ENCODE measurements at regions not wholly inside any gene's neighbourhood (a gene's known extent, or its start where the extent isn't known, plus 50 kb on each side); places are given as distances from the start of the nearest gene placed in this dataset.
"Not testable (repeated sequence)": the region's sequence is repeated elsewhere in the genome, so short reads cannot be mapped to it uniquely, and the experiment has no call there.

DNA sequence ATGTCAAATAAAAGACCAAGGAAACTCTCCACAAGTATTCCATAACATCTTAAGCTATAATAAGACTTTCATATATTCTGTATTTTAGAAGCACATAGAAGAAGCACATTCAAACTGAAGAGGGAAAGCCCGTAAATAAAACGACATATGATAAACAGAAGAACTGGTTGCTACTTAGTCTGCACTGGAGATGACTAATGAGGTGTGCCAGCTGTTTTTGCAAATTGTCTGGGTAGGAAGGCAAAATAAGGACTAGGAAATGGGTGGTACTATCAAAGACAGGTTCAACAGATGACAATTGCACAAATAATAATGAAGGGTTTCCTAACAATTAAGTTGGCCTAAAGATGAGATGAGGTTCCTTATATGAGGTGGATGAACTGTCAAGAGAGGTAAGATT, 593.2 kb upstream of the CCDC179 start:
- TF ChIP-seq, protein P1, sequence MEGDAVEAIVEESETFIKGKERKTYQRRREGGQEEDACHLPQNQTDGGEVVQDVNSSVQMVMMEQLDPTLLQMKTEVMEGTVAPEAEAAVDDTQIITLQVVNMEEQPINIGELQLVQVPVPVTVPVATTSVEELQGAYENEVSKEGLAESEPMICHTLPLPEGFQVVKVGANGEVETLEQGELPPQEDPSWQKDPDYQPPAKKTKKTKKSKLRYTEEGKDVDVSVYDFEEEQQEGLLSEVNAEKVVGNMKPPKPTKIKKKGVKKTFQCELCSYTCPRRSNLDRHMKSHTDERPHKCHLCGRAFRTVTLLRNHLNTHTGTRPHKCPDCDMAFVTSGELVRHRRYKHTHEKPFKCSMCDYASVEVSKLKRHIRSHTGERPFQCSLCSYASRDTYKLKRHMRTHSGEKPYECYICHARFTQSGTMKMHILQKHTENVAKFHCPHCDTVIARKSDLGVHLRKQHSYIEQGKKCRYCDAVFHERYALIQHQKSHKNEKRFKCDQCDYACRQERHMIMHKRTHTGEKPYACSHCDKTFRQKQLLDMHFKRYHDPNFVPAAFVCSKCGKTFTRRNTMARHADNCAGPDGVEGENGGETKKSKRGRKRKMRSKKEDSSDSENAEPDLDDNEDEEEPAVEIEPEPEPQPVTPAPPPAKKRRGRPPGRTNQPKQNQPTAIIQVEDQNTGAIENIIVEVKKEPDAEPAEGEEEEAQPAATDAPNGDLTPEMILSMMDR (IDR thresholded peaks at IDR 0.05; ENCODE audit: insufficient read depth, low read length, poor library complexity, severe bottlenecking): no peak
- no peaks in the 10 kb centered on the region for H3K27me3 ChIP-seq (replicated peaks; ENCODE audit: control insufficient read depth, insufficient read depth, low read length)

DNA sequence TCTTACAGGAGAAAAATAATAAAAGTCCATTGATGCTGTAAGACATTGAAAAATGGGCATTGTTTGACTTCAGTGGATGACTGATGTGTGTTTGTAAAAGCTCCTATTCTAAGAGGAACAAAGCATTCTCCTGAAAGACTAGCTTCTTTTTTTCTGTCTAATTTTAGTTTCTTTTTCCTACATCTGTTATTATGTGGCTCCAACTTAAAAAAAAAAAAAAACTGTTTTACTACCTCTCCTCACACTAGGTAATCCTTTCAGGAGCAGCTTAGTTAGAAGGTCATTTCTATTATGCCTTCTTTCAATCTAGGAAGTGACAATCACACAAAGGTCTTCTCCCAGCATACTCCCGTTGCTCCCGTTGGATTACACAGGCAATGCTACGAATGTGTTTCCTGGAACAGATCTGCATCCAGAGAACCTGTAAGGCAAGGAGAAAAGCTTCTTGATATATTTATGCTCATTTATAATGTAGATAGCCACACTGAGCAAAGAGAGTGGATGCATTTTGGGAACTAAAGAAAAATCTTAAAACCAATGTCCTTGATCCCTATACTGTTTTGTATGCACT, 595.1 kb upstream of the CCDC179 start:
- H3K4me3 ChIP-seq (replicated peaks; ENCODE audit: low read depth, low read length): no peak overlapping the region
- TF ChIP-seq, protein P1 (IDR thresholded peaks at IDR 0.05; ENCODE audit: insufficient read depth, low read length, poor library complexity, severe bottlenecking): no peak
- no peaks in the 10 kb centered on the region for H3K36me3 ChIP-seq (ENCODE audit: control insufficient read depth, insufficient read depth, low read length)
- DNase-seq (ENCODE audit: extremely low read depth, insufficient read length): no peak
- no peaks in the 10 kb centered on the region for H3K27me3 ChIP-seq (replicated peaks; ENCODE audit: control insufficient read depth, insufficient read depth, low read length)

More for the DNA sequence above, 593.2 kb upstream of the CCDC179 start:
- H3K36me3 ChIP-seq (ENCODE audit: control insufficient read depth, insufficient read depth, low read length): no peaks in the 10 kb centered on the region
- no peak overlapping the region for H3K4me3 ChIP-seq (replicated peaks; ENCODE audit: low read depth, low read length)
- DNase-seq (ENCODE audit: extremely low read depth, insufficient read length): no peak

DNA sequence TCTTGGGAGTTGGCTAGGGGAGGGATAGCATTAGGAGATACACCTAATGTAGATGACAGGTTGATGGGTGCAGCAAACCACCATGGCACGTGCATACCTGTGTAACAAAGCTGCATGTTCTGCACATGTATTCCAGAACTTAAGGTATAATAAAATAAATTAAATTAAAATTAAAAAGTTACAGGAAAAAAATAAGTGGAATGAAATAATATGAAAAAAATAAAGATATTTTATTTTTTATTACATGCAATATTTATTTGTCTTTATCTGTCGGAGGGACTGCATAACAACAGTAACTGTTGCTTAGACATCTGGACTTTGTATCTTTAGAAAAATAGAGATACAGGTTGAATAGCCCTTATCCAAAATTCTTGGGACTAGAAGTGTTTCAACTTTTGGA, 597.4 kb upstream of the CCDC179 start:
- H3K36me3 ChIP-seq (ENCODE audit: control insufficient read depth, insufficient read depth, low read length): no peaks in the 10 kb centered on the region
- no peak overlapping the region for H3K4me3 ChIP-seq (replicated peaks; ENCODE audit: low read depth, low read length)
- no peaks in the 10 kb centered on the region for H3K27me3 ChIP-seq (replicated peaks; ENCODE audit: control insufficient read depth, insufficient read depth, low read length)
- TF ChIP-seq, protein P1 (IDR thresholded peaks at IDR 0.05; ENCODE audit: insufficient read depth, low read length, poor library complexity, severe bottlenecking): no peak
- no peak for DNase-seq (ENCODE audit: extremely low read depth, insufficient read length)

DNA sequence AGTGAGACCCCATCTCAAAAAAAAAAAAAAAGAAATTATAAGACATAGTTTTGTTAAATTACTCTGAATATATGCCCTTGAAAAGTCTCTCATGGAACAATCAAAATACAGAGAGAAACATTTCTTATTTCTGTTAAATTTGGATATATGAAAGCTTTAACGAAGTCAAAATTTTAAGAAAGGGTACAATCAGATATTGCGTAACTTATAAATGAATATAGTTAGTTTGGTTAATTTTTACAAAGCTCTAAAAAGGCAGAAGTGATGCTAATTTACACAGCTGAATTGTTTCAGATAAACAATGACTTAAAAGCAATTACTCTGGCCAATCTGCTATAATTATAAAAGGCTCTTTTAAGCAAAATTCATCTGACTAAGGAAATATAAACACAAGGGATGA, 611.6 kb upstream of the CCDC179 start:
- Histone ChIP-seq H3K36me3 (ENCODE audit: control insufficient read depth, insufficient read depth, low read length) (no peaks in the 10 kb centered on the region), H3K4me3 (replicated peaks; ENCODE audit: low read depth, low read length) (no peak overlapping the region), H3K27me3 (replicated peaks; ENCODE audit: control insufficient read depth, insufficient read depth, low read length) (no peaks in the 10 kb centered on the region)
- TF ChIP-seq, protein P1 (IDR thresholded peaks at IDR 0.05; ENCODE audit: insufficient read depth, low read length, poor library complexity, severe bottlenecking): no peak
- DNase-seq (ENCODE audit: extremely low read depth, insufficient read length): no peak

DNA sequence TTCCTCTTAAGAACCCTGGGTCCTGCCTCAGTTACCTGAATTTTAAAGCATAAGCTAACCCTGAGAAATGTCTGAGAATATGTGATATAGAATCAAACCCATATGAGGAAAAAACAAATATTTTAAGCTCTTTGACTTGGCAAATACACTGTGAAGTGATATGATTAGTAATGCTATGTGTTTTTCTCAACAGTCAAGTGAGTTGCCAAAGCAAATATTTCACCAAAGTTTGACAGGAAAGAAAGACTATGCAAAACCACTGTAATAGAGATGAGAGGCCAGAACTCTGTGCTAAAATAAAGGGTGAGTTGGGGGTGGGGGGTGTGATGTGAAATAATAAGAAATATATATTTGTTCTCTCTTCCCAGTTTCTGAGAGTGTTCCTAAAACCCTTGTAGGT, 613.5 kb upstream of the CCDC179 start:
- TF ChIP-seq, protein P1 (IDR thresholded peaks at IDR 0.05; ENCODE audit: insufficient read depth, low read length, poor library complexity, severe bottlenecking): no peak
- no peak for DNase-seq (ENCODE audit: extremely low read depth, insufficient read length)
- H3K27me3 ChIP-seq (replicated peaks; ENCODE audit: control insufficient read depth, insufficient read depth, low read length): no peaks in the 10 kb centered on the region
- H3K36me3 ChIP-seq (ENCODE audit: control insufficient read depth, insufficient read depth, low read length): no peaks in the 10 kb centered on the region
- H3K4me3 ChIP-seq (replicated peaks; ENCODE audit: low read depth, low read length): no peak overlapping the region

DNA sequence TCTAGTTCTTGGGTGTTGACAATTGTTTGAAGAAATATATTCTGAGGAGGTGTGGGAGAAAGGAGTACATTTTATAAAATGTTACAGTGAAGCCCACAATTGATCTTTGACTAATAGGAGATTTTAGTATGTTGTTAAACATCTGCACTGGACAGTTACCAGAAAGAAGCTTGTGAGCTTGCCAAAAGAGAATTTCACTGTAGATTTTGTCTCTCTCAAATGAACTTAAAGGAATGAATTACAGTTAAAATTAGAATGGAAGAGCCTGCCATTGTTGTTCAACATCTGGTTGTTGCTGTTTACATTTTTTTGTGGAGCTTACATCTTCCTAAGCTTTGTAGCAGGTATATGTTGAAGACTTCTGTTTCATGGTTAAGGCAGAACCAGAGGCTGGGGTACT, 620.5 kb upstream of the CCDC179 start:
- Histone ChIP-seq H3K27me3 (replicated peaks; ENCODE audit: control insufficient read depth, insufficient read depth, low read length) (no peaks in the 10 kb centered on the region), H3K4me3 (replicated peaks; ENCODE audit: low read depth, low read length) (no peak overlapping the region), H3K36me3 (ENCODE audit: control insufficient read depth, insufficient read depth, low read length) (no peaks in the 10 kb centered on the region)
- no peak for DNase-seq (ENCODE audit: extremely low read depth, insufficient read length)
- TF ChIP-seq, protein P1 (IDR thresholded peaks at IDR 0.05; ENCODE audit: insufficient read depth, low read length, poor library complexity, severe bottlenecking): no peak

DNA sequence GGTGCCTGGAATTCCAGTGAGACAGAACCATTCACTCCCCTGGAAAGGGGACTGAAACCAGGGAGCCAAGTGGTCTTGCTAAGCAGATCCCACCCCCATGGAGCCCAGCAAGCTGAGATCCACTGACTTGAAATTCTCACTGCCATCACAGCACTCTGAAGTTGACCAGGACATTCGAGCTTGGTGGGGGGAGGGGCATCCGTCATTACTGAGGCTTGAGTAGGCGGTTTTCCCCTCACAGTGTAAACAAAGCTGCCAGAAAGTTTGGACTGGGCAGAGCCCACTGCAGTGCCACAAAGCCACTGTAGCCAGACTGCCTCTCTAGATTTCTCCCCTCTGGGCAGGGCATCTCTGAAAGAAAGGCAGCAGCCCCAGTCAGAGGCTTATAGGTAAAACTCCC, 623.9 kb upstream of the CCDC179 start:
- DNase-seq (ENCODE audit: extremely low read depth, insufficient read length); H3K36me3 ChIP-seq (ENCODE audit: control insufficient read depth, insufficient read depth, low read length); H3K4me3 ChIP-seq (replicated peaks; ENCODE audit: low read depth, low read length); H3K27me3 ChIP-seq (replicated peaks; ENCODE audit: control insufficient read depth, insufficient read depth, low read length): not testable (repeated sequence)

DNA sequence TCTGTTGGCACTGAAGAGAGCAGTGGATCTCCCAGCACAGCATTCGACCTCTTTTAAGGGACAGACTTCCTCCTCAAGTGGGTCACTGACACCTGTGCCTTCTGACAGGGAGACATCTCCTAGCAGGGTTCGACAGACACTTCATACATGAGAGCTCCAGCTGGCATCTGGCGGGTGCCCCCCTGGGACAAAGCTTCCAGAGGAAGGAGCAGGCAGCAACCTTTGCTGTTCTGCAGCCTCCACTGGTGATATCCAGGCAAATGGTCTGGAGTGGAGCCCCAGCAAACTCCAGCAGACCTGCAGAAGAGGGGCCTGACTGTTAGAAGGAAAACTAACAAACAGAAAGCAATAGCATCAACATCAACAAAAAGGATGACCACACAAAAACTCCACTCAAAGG, 624.3 kb upstream of the CCDC179 start:
- not testable (repeated sequence) for H3K36me3 ChIP-seq (ENCODE audit: control insufficient read depth, insufficient read depth, low read length); DNase-seq (ENCODE audit: extremely low read depth, insufficient read length); H3K4me3 ChIP-seq (replicated peaks; ENCODE audit: low read depth, low read length); H3K27me3 ChIP-seq (replicated peaks; ENCODE audit: control insufficient read depth, insufficient read depth, low read length)

Measured in GM06990 (cell line).